ENCODE measurements at regions not wholly inside any gene's neighbourhood (a gene's known extent, or its start where the extent isn't known, plus 50 kb on each side); places are given as distances from the start of the nearest gene placed in this dataset.

DNA sequence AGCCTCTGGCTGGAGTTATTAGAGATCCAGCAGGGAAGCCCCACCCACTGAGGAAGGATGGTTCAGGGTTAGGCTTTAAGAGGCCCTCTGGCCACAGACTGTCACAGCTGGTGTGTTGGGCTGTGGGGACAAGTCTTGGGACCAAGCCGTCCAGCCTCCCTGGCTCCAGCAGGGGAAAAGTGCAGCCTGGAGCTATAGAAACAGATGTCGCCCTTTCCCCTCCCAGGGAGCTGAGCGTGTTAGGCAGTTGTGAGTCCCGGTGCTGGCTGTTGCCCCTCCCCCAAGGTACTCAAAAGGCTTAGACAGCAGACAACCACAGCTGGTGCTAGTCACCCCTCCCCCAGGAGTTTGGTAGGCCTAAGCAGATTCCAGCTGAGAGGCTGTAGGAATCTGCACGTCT is 143.4 kb downstream of the TMEM168 start:
- Histone ChIP-seq H3K27ac (ENCODE audit: insufficient read depth, low read length) (no peak overlapping the region), H3K27me3 (ENCODE audit: control insufficient read depth, insufficient read depth, low read length) (no peaks in the 10 kb centered on the region), H3K79me2 (ENCODE audit: control insufficient read depth, insufficient read depth, low read length) (no peaks in the 10 kb centered on the region), H4K20me1 (ENCODE audit: control insufficient read depth, extremely low read depth, insufficient read depth, low read length) (no peaks in the 10 kb centered on the region), H3K9ac (ENCODE audit: insufficient read depth, low read length) (no peak overlapping the region), H3K9me3 (ENCODE audit: control insufficient read depth, insufficient read depth, low read depth, low read length) (no peaks in the 10 kb centered on the region), H3K4me2 (ENCODE audit: extremely low read depth, insufficient read depth, low read length) (no peak overlapping the region), H3K36me3 (ENCODE audit: control insufficient read depth, insufficient read depth, low read length) (no peaks in the 10 kb centered on the region), H3K4me3 (replicated peaks in 1 of 4; ENCODE audit: control extremely low read depth in 1 of 4, insufficient read depth in 1 of 4, low read depth in 3 of 4, low read length in 4 of 4) (no peak overlapping the region), H3K4me1 (ENCODE audit: control insufficient read depth, extremely low read depth, insufficient read depth, low read length) (no peaks in the 10 kb centered on the region), H2AFZ (ENCODE audit: low read length) (no peak overlapping the region)
- TF ChIP-seq CTCF (conservative IDR thresholded peaks at IDR 0.05 in 1 of 2, IDR thresholded peaks at IDR 0.05 in 1 of 2; ENCODE audit: low read depth in 1 of 2, low read length in 2 of 2) (no peak), EZH2 (IDR thresholded peaks at IDR 0.05; ENCODE audit: low read length, missing control alignments) (no peak)
- DNase-seq (ENCODE audit: low read depth in 2 of 2): no peak

GRCh38 chr7:112648781-112649180 is 141.4 kb downstream of the TMEM168 start:
- no peak overlapping the region for H2AFZ ChIP-seq (ENCODE audit: low read length)
- no peaks in the 10 kb centered on the region for H4K20me1 ChIP-seq (ENCODE audit: control insufficient read depth, extremely low read depth, insufficient read depth, low read length)

GRCh38 chr7:112649560-112649959 is 140.6 kb downstream of the TMEM168 start:
- Histone ChIP-seq H3K4me1 (ENCODE audit: control insufficient read depth, extremely low read depth, insufficient read depth, low read length) (no peaks in the 10 kb centered on the region), H3K9ac (ENCODE audit: insufficient read depth, low read length) (no peak overlapping the region), H3K4me3 (replicated peaks in 1 of 4; ENCODE audit: control extremely low read depth in 1 of 4, insufficient read depth in 1 of 4, low read depth in 3 of 4, low read length in 4 of 4) (no peak overlapping the region), H3K9me3 (ENCODE audit: control insufficient read depth, insufficient read depth, low read depth, low read length) (no peaks in the 10 kb centered on the region), H4K20me1 (ENCODE audit: control insufficient read depth, extremely low read depth, insufficient read depth, low read length) (no peaks in the 10 kb centered on the region), H3K36me3 (ENCODE audit: control insufficient read depth, insufficient read depth, low read length) (no peaks in the 10 kb centered on the region), H3K27me3 (ENCODE audit: control insufficient read depth, insufficient read depth, low read length) (no peaks in the 10 kb centered on the region), H3K27ac (ENCODE audit: insufficient read depth, low read length) (no peak overlapping the region), H3K4me2 (ENCODE audit: extremely low read depth, insufficient read depth, low read length) (no peak overlapping the region), H2AFZ (ENCODE audit: low read length) (no peak overlapping the region), H3K79me2 (ENCODE audit: control insufficient read depth, insufficient read depth, low read length) (no peaks in the 10 kb centered on the region)
- DNase-seq (ENCODE audit: low read depth in 2 of 2): no peak
- TF ChIP-seq EZH2 (IDR thresholded peaks at IDR 0.05; ENCODE audit: low read length, missing control alignments): no peak
- no peak for TF ChIP-seq CTCF (conservative IDR thresholded peaks at IDR 0.05 in 1 of 2, IDR thresholded peaks at IDR 0.05 in 1 of 2; ENCODE audit: low read depth in 1 of 2, low read length in 2 of 2)

More at GRCh38 chr7:112648781-112649180, 141.4 kb downstream of the TMEM168 start:
- H3K27ac ChIP-seq (ENCODE audit: insufficient read depth, low read length): no peak overlapping the region
- H3K9me3 ChIP-seq (ENCODE audit: control insufficient read depth, insufficient read depth, low read depth, low read length): no peaks in the 10 kb centered on the region
- no peaks in the 10 kb centered on the region for H3K27me3 ChIP-seq (ENCODE audit: control insufficient read depth, insufficient read depth, low read length)
- no peaks in the 10 kb centered on the region for H3K36me3 ChIP-seq (ENCODE audit: control insufficient read depth, insufficient read depth, low read length)
- H3K4me1 ChIP-seq (ENCODE audit: control insufficient read depth, extremely low read depth, insufficient read depth, low read length): no peaks in the 10 kb centered on the region
- TF ChIP-seq CTCF (conservative IDR thresholded peaks at IDR 0.05 in 1 of 2, IDR thresholded peaks at IDR 0.05 in 1 of 2; ENCODE audit: low read depth in 1 of 2, low read length in 2 of 2): no peak
- TF ChIP-seq EZH2 (IDR thresholded peaks at IDR 0.05; ENCODE audit: low read length, missing control alignments): no peak
- H3K4me2 ChIP-seq (ENCODE audit: extremely low read depth, insufficient read depth, low read length): no peak overlapping the region
- no peak overlapping the region for H3K9ac ChIP-seq (ENCODE audit: insufficient read depth, low read length)
- no peaks in the 10 kb centered on the region for H3K79me2 ChIP-seq (ENCODE audit: control insufficient read depth, insufficient read depth, low read length)
- DNase-seq (ENCODE audit: low read depth in 2 of 2): no peak
- no peak overlapping the region for H3K4me3 ChIP-seq (replicated peaks in 1 of 4; ENCODE audit: control extremely low read depth in 1 of 4, insufficient read depth in 1 of 4, low read depth in 3 of 4, low read length in 4 of 4)

Data from fibroblast of lung (primary cell).